Amniotic epithelial cell (primary cell): ENCODE measurements at regions not wholly inside any gene's neighbourhood (a gene's known extent, or its start where the extent isn't known, plus 50 kb on each side); places are given as distances from the start of the nearest gene placed in this dataset.
"Not testable (repeated sequence)": the region's sequence is repeated elsewhere in the genome, so short reads cannot be mapped to it uniquely, and the experiment has no call there.

Experiments used
- DNase-seq: peaks from one replicate; pipeline ENCODE4 v3.0.0-alpha.2; 2010; ENCODE audit warnings: low read depth

GRCh38 chr2:138271467-138271866, 230.1 kb upstream of the SPOPL start:
- DNase-seq, result no peak

- DNase-seq, result no peak
These were observed 228.9 kb upstream of the SPOPL start for GRCh38 chr2:138272524-138273195.

DNA sequence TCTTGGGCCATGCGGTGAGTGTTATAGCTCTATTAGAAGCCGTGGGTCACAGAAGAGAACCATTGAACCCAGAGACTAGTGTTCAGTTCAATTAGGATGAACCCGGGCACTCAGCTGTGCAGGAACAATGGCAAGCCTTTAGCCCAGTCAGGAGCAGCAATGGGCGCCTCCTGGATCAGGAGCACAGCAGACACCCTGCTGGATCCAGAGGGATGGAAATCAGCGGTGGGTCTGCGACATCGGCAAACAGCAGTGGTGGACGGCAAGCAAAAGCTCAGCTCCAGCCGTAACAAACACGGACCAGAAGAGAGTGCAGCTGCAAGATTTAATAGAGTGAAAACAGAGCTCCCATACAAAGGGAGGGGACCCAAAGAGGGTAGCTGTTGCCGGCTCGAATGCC, 228.3 kb upstream of the SPOPL start:
- DNase-seq, result not testable (repeated sequence)

- peak; percentile 67 for DNase-seq
These were observed 226.9 kb upstream of the SPOPL start for GRCh38 chr2:138274421-138275291.

DNA sequence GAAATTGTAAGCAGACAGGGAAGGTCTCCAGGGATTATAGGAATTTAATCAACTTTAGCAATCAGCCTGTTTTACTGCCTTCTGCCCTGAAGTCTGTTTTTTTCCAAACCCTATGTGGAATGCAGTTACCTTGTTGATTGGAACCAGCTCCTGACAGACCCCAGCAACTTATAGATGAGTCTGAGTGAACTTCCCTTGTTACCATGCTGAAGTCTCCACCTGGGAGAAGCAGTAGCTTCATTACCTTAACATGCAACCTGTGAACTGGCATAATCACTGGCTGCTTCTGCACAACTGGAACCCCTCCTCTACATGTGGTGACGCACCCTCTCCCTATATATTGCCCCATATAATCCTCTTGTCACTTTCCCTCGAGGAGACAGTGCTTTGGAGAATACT, 226.3 kb upstream of the SPOPL start:
- no peak for DNase-seq

- DNase-seq, result no peak
These were observed 225.7 kb upstream of the SPOPL start for GRCh38 chr2:138275881-138276280.

- no peak for DNase-seq
These were observed 225.2 kb upstream of the SPOPL start for GRCh38 chr2:138276339-138276738.

DNA sequence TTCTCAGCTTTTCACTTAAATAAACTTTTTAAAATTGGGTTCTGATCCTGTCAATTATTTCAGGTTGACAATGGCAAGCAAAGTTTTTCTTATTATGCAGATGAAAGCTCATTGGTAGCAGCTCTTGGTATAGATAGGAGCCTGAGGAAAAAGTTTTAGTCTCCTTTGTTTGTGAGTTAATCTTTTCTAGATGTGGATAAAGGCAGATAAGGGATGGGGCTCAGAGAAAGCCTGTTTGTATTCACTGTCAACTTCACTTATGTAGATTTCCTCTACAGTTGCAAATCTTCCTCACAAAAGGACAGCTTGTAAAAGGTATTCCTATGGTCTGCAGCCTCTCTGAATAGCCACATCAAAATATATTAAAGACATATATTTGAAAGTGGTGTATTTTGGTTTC, 224.5 kb upstream of the SPOPL start:
- DNase-seq, result no peak

GRCh38 chr2:138279871-138280270, 221.7 kb upstream of the SPOPL start:
- no peak for DNase-seq

DNA sequence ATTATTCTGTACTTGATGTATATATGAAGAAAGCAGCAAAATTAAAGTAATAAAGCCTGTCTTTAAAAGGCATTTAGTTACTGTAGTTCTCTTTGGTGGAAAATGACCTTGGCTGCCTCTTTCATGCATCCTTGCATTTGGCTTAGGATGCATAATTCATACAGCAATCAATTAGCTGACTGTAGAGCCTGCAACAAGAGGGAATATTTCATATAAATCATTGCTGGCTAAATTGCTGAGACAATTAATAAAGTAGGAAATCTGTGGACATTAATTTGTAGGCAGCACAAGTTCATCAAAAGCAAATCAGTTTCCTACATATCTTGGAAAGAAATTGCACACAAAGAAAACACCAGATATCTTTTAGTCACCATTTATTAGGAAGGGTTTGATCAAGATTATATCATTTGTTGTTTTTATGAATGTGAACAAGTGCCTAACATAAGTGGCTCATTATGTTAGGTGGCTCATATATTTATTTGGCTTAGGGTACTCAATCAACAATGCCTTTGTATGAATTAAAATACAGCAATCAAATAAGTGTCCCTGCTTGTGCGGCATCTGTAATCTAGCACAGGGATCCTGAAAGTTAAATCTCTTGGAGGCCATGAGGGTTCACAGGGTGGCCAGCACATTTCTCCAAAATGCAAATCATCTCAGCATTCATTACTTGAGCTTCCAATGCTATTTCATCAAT, 220.4 kb upstream of the SPOPL start:
- DNase-seq, result no peak

DNA sequence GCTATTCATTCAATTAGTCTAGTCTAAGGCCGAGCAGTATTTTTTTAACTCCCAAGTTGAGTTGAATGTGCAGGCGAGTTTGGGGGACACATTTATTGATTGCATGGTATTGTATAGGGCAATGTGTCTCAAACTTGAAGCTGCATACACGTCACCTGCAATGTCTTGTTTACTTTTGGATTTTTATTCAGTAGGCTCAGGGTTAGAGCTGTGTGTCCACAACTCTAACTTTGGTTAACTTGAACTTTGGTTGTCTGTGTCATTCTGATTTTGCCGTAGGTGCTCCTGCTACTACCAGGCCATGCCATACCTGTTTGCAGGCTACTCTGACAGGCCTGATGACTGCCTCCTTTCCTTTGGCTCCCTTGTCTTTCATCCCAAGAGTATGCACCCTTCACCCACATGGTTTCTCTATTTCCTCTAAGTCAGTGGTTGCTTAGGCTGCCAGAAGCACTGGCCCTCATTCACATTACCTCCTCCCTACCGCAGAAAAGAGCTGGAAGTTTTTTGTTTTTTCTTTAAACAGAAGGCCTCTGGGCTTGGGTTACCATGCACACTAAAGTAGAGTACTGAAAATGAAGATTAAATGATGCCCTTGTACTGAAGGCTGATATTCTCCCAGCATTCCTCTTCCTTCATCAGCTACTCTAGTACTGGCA, 219.4 kb upstream of the SPOPL start:
- no peak for DNase-seq

GRCh38 chr2:138291805-138292204, 209.8 kb upstream of the SPOPL start:
- no peak for DNase-seq

- no peak for DNase-seq
These were observed 208.5 kb upstream of the SPOPL start for GRCh38 chr2:138293045-138293444.

DNA sequence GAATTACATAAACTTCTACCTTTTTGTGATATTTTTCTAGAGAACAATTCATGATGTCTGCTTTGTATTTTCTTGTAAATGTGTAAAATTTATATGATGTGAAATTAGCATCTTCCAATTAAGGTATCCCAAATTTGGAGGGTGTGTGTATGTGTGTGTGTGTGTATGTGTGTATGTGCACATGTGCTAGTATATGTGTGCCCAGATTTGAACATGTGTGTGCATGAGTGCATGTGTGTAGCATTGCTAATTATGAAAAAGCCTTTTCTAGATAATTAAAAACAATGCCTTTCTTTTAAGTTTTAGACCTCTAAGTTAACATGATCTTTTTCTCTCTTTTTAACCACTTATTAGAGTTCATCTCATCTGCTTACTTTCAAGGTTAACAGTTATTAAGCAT, 208.0 kb upstream of the SPOPL start:
- DNase-seq, result no peak

- DNase-seq, result no peak
These were observed 207.1 kb upstream of the SPOPL start for GRCh38 chr2:138294451-138294850.

GRCh38 chr2:138296365-138296764, 205.2 kb upstream of the SPOPL start:
- no peak for DNase-seq

DNA sequence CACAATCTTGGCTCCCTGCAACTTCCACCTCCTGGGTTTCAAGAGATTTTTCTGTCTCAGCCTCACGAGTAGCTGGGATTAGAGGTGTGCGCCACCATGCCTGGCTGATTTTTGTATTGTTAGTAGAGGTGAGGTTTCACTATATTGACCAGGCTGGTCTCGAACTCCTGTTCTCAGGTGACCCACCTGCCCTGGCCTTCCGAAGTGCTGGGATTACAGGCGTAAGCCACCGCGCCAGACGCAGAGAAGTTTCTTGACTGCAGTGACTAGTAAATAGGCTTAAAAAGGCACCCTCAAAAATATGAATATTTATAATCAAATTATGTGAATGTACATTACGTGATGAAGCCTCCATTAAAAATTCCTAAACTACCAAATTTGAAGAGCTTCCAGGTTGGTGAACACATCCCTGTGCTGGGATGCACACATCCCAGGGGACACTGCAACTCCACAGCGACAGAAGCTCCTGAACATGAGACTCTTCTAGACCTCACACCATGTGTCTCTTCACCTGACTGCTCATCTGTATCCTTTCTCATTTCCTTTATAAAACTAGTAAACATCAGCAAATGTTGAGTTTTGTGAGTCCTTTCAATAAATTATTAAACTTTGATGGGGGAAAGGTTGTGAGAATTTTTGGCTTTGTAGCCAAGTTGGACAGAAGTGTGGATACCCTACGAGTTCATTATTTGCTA, 203.3 kb upstream of the SPOPL start:
- no peak for DNase-seq

DNA sequence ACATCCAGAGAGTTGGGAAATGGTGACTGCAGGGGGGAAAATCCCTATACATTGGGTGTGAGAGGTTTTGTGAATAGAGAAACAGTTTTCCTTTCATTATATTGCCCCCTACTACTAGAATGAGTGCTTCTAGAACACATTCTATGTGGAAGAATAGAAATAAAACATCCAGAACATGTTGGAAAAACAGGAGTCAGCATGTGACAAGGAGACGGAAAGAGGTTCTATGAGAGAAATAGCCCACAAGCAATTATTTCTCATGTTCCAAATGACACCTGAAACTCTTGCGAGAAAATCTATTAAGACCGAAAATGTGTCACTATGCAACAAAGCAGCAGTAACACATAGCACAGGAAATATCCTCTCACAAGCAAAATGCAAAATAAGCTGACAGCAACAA, 202.7 kb upstream of the SPOPL start:
- no peak for DNase-seq

DNA sequence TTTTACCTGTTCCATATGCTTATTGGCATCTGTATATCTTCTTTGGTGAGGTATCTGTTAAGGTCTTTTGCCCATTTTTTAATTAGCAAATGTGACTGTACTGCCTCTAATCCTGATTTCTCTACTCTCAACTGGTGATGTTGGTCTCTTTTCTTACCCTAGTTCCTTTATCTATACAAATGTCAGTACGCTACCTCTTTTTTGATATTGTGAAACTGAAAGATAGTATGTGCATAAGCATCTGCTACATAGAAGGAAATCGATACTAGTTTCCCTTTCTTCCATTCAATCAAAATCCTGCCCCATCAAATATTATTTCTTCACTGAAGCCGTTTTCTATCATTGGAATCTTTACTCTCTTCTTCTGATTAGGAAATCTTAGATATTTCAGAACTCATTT, 194.9 kb upstream of the SPOPL start:
- no peak for DNase-seq

GRCh38 chr2:138307099-138307498, 194.5 kb upstream of the SPOPL start:
- DNase-seq, result no peak

DNA sequence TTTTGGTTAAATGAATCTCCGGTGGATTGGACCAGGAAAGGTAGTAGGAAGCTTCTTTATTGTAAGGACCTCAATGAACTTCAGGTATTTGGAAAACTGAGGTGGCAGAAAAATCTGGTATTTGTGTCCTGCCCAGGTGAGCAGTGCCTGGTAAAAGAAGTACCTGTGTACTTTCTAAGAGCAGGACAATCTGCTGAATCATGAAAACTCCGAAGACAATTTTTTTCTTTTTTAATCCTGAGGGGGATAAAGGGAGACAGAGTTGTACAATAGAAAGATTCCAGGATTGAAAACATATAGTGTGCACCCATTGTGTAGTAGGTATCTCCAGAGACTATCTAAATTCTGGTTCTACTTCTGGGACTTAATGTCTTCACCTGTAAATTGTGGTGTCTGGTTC, 191.8 kb upstream of the SPOPL start:
- no peak for DNase-seq

- DNase-seq, result no peak
These were observed 189.5 kb upstream of the SPOPL start for GRCh38 chr2:138312061-138312460.
